ENCODE measurements at regions not wholly inside any gene's neighbourhood (a gene's known extent, or its start where the extent isn't known, plus 50 kb on each side); places are given as distances from the start of the nearest gene placed in this dataset.

- no peak for DNase-seq
Measured at GRCh38 chr2:125526093-125526492, 1129.9 kb upstream of the GYPC start.

- DNase-seq: no peak
Measured at GRCh38 chr2:125535089-125535488, 1120.9 kb upstream of the GYPC start.

GRCh38 chr2:125543968-125544514 is 1111.9 kb upstream of the GYPC start:
- DNase-seq: no peak

- DNase-seq: no peak
Measured at GRCh38 chr2:125553768-125554167, 1102.2 kb upstream of the GYPC start.

- no peak for DNase-seq
Measured at GRCh38 chr2:125554956-125555355, 1101.0 kb upstream of the GYPC start.

- DNase-seq: no peak
Measured at GRCh38 chr2:125559186-125559585, 1096.8 kb upstream of the GYPC start.

- no peak for DNase-seq
Measured at GRCh38 chr2:125560855-125561254, 1095.1 kb upstream of the GYPC start.

- DNase-seq: no peak
Measured at GRCh38 chr2:125561302-125561701, 1094.7 kb upstream of the GYPC start.

- no peak for DNase-seq
Measured at GRCh38 chr2:125562924-125563323, 1093.0 kb upstream of the GYPC start.

- no peak for DNase-seq
Measured at GRCh38 chr2:125564471-125564870, 1091.5 kb upstream of the GYPC start.

GRCh38 chr2:125566422-125566821 is 1089.5 kb upstream of the GYPC start:
- no peak for DNase-seq

GRCh38 chr2:125567100-125567499 is 1088.9 kb upstream of the GYPC start:
- DNase-seq: no peak

- DNase-seq: no peak
Measured at GRCh38 chr2:125572660-125573059, 1083.3 kb upstream of the GYPC start.

- DNase-seq: no peak
Measured at GRCh38 chr2:125573432-125573831, 1082.5 kb upstream of the GYPC start.

GRCh38 chr2:125576558-125576957 is 1079.4 kb upstream of the GYPC start:
- no peak for DNase-seq

- DNase-seq: no peak
Measured at GRCh38 chr2:125581557-125581956, 1074.4 kb upstream of the GYPC start.

- no peak for DNase-seq
Measured at GRCh38 chr2:125582516-125582915, 1073.4 kb upstream of the GYPC start.

GRCh38 chr2:125584732-125585131 is 1071.2 kb upstream of the GYPC start:
- no peak for DNase-seq

GRCh38 chr2:125588780-125589179 is 1067.2 kb upstream of the GYPC start:
- no peak for DNase-seq

GRCh38 chr2:125591954-125592353 is 1064.0 kb upstream of the GYPC start:
- no peak for DNase-seq

GRCh38 chr2:125593036-125593435 is 1062.9 kb upstream of the GYPC start:
- DNase-seq: no peak

- no peak for DNase-seq
Measured at GRCh38 chr2:125596612-125597011, 1059.3 kb upstream of the GYPC start.

GRCh38 chr2:125615438-125615837 is 1040.5 kb upstream of the GYPC start:
- DNase-seq: no peak

- no peak for DNase-seq
Measured at GRCh38 chr2:125630377-125630776, 1025.6 kb upstream of the GYPC start.

- no peak for DNase-seq
Measured at GRCh38 chr2:125634662-125635061, 1021.3 kb upstream of the GYPC start.

GRCh38 chr2:125638345-125638744 is 1017.6 kb upstream of the GYPC start:
- no peak for DNase-seq

Data from NCI-H226 (cell line).